HCT116 (cell line): ENCODE measurements at regions not wholly inside any gene's neighbourhood (a gene's known extent, or its start where the extent isn't known, plus 50 kb on each side); places are given as distances from the start of the nearest gene placed in this dataset.

ENCODE experiments used
- CEBPB ChIP-seq: IDR thresholded peaks from 2 replicates; pipeline ENCODE4 v1.6.1; 2012; ENCODE audit warnings: low read depth
- EGR1 ChIP-seq: IDR thresholded peaks from 2 replicates; pipeline ENCODE4 v1.6.1; 2012; ENCODE audit warnings: low read depth
- EZH2 ChIP-seq: fragments of 200-600 bp; sonication (generic); IDR thresholded peaks from 2 replicates; pipeline ENCODE4 v1.6.1; 2017; ENCODE audit warnings: antibody characterized with exemption, mixed run types
- EZH2phosphoT487 ChIP-seq: fragments of 200-600 bp; IDR thresholded peaks from 2 replicates; pipeline ENCODE4 v1.6.1; 2018; ENCODE audit warnings: antibody characterized with exemption, borderline replicate concordance
- POLR2A ChIP-seq: IDR thresholded peaks from 2 replicates; pipeline ENCODE4 v1.7.0; 2011; ENCODE audit warnings: borderline replicate concordance; ENCODE audit not compliant: insufficient read depth, insufficient read length; ENCODE audit errors: extremely low read depth
- POLR2AphosphoS5 ChIP-seq: IDR thresholded peaks from 2 replicates; pipeline ENCODE4 v1.6.1; 2011; ENCODE audit warnings: mild to moderate bottlenecking, low read depth, low read length, moderate library complexity
- RAD21 ChIP-seq: IDR thresholded peaks from 2 replicates; pipeline ENCODE4 v1.6.1; 2012; ENCODE audit warnings: low read depth, mild to moderate bottlenecking
- SRF ChIP-seq: IDR thresholded peaks from 2 replicates; pipeline ENCODE4 v1.6.1; 2012; ENCODE audit warnings: low read depth
- YY1 ChIP-seq: IDR thresholded peaks from 2 replicates; pipeline ENCODE4 v1.6.1; 2011; ENCODE audit warnings: low read length, low read depth, moderate library complexity, mild to moderate bottlenecking; ENCODE audit not compliant: insufficient replicate concordance; ENCODE audit errors: extremely low read depth
- ZNF274 ChIP-seq: fragments of 200-500 bp; sonication (Bioruptor generic); IDR thresholded peaks from 2 replicates; pipeline ENCODE4 v1.6.1; 2014; ENCODE audit warnings: mild to moderate bottlenecking, low read depth, low read length, inconsistent platforms
- TF ChIP-seq, protein P1 (sequence below), 3 experiments: fragments of 200-600 bp in 1 of 3; sonication (generic) in 1 of 3; IDR thresholded peaks in 2 of 3; conservative IDR thresholded peaks in 1 of 3; 2 replicates each; pipeline ENCODE4 v1.5.1; 2012 to 2017; ENCODE audit warnings: low read depth in 2 of 3, low read length in 2 of 3, antibody characterized with exemption in 1 of 3, borderline replicate concordance in 1 of 3, control low read depth in 1 of 3, mild to moderate bottlenecking in 1 of 3, mixed read lengths in 1 of 3, mixed run types in 1 of 3, moderate library complexity in 1 of 3; ENCODE audit not compliant: insufficient read depth in 1 of 3
- TF ChIP-seq, protein P2 (sequence below): IDR thresholded peaks from 2 replicates; pipeline ENCODE4 v1.6.1; 2012
- TF ChIP-seq, protein P3 (sequence below): IDR thresholded peaks from 2 replicates; pipeline ENCODE4 v1.6.1; 2011; ENCODE audit warnings: mild to moderate bottlenecking, low read length, moderate library complexity; ENCODE audit not compliant: insufficient replicate concordance; ENCODE audit errors: extremely low read depth
- TF ChIP-seq, protein P4 (sequence below): IDR thresholded peaks from 2 replicates; pipeline ENCODE4 v1.6.1; 2012

DNA sequence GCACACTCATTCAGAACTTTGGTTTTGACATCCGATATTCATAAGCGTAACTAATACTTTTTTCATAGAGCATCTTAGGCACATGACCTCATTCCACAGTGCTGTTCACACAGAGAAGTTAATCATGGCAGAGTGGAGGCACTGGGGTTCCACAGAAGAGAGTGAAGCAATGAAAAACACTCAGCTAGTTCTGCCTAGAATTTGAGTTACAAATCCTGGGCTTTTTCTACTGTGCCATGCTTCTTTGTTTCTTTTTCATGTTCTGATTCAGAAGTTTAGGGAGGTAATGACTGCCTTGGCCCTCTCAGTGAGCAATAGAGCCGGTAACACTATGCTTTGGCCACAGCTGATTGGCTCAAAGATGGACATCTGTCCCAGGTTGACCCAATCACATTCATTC lies 176.1 kb upstream of the MITF start:
- TF ChIP-seq, protein P1, sequence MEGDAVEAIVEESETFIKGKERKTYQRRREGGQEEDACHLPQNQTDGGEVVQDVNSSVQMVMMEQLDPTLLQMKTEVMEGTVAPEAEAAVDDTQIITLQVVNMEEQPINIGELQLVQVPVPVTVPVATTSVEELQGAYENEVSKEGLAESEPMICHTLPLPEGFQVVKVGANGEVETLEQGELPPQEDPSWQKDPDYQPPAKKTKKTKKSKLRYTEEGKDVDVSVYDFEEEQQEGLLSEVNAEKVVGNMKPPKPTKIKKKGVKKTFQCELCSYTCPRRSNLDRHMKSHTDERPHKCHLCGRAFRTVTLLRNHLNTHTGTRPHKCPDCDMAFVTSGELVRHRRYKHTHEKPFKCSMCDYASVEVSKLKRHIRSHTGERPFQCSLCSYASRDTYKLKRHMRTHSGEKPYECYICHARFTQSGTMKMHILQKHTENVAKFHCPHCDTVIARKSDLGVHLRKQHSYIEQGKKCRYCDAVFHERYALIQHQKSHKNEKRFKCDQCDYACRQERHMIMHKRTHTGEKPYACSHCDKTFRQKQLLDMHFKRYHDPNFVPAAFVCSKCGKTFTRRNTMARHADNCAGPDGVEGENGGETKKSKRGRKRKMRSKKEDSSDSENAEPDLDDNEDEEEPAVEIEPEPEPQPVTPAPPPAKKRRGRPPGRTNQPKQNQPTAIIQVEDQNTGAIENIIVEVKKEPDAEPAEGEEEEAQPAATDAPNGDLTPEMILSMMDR (IDR thresholded peaks at IDR 0.05 in 2 of 3, conservative IDR thresholded peaks at IDR 0.05 in 1 of 3; ENCODE audit: borderline replicate concordance in 1 of 3, insufficient read depth in 1 of 3, low read depth in 2 of 3, low read length in 2 of 3) = no peak
- TF ChIP-seq POLR2A = no peak
- TF ChIP-seq, protein P2, sequence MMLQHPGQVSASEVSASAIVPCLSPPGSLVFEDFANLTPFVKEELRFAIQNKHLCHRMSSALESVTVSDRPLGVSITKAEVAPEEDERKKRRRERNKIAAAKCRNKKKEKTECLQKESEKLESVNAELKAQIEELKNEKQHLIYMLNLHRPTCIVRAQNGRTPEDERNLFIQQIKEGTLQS = no peak
- no peak for TF ChIP-seq POLR2AphosphoS5
- TF ChIP-seq EZH2 = no peak
- TF ChIP-seq CEBPB = no peak
- no peak for TF ChIP-seq SRF
- TF ChIP-seq ZNF274 = no peak
- TF ChIP-seq EZH2phosphoT487 = no peak
- no peak for TF ChIP-seq RAD21
- no peak for TF ChIP-seq EGR1
- TF ChIP-seq, protein P3, sequence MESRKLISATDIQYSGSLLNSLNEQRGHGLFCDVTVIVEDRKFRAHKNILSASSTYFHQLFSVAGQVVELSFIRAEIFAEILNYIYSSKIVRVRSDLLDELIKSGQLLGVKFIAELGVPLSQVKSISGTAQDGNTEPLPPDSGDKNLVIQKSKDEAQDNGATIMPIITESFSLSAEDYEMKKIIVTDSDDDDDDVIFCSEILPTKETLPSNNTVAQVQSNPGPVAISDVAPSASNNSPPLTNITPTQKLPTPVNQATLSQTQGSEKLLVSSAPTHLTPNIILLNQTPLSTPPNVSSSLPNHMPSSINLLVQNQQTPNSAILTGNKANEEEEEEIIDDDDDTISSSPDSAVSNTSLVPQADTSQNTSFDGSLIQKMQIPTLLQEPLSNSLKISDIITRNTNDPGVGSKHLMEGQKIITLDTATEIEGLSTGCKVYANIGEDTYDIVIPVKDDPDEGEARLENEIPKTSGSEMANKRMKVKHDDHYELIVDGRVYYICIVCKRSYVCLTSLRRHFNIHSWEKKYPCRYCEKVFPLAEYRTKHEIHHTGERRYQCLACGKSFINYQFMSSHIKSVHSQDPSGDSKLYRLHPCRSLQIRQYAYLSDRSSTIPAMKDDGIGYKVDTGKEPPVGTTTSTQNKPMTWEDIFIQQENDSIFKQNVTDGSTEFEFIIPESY = no peak
- no peak for TF ChIP-seq YY1
- TF ChIP-seq, protein P4, sequence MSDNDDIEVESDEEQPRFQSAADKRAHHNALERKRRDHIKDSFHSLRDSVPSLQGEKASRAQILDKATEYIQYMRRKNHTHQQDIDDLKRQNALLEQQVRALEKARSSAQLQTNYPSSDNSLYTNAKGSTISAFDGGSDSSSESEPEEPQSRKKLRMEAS = no peak
